C4-2B (cell line): ENCODE measurements at regions not wholly inside any gene's neighbourhood (a gene's known extent, or its start where the extent isn't known, plus 50 kb on each side); places are given as distances from the start of the nearest gene placed in this dataset.

Source experiments
- H3K27ac ChIP-seq: fragments of 450-650 bp; 2 replicates; pipeline ENCODE4 v1.5.1; 2017
- ZFX ChIP-seq: fragments of 450-650 bp; IDR thresholded peaks from 2 replicates; pipeline ENCODE4 v1.6.1; 2017
- TF ChIP-seq, protein P1 (sequence below): fragments of 450-650 bp; conservative IDR thresholded peaks from 2 replicates; pipeline ENCODE4 v1.5.1; 2017; ENCODE audit warnings: mild to moderate bottlenecking

DNA sequence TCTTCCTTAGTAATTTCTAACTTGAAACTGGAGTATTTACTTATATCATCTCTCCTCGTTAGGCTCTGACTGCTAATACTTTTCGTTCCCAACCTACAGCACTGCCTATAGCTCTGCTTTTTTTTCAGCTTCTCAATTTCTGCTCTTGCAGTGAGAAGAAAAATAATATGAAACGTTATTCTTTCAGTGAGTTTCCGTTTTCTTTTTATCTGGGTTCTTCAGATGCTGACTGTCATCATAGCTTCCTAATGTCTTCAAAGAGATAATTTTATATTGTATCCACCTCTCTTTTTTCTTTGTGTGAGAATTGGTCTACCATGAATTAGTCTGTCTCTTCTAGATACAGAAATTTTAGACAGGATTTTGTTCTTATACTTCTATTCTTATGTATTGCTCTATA lies 454.9 kb downstream of the LMO7 start:
- TF ChIP-seq ZFX, result no peak
- TF ChIP-seq, protein P1, sequence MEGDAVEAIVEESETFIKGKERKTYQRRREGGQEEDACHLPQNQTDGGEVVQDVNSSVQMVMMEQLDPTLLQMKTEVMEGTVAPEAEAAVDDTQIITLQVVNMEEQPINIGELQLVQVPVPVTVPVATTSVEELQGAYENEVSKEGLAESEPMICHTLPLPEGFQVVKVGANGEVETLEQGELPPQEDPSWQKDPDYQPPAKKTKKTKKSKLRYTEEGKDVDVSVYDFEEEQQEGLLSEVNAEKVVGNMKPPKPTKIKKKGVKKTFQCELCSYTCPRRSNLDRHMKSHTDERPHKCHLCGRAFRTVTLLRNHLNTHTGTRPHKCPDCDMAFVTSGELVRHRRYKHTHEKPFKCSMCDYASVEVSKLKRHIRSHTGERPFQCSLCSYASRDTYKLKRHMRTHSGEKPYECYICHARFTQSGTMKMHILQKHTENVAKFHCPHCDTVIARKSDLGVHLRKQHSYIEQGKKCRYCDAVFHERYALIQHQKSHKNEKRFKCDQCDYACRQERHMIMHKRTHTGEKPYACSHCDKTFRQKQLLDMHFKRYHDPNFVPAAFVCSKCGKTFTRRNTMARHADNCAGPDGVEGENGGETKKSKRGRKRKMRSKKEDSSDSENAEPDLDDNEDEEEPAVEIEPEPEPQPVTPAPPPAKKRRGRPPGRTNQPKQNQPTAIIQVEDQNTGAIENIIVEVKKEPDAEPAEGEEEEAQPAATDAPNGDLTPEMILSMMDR, result no peak

DNA sequence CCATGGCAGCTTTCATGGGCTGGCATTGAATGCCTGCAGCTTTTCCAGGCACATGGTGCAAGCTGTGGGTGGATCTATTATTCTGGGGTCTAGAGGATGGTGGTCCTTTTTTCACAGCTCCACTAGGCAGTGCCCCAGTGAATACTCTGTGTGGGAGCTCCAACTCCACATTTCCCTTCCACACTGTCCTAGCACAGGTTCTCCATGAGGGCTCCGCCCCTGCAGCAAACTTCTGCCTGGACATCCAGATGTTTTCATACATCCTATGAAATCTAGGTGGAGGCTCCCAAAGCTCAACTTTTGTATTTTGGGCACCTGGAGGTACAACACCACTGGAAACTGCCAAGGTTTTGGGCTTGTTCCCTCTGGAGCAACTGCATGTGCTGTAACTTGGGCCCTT lies 450.6 kb downstream of the LMO7 start:
- TF ChIP-seq, protein P1, result no peak
- TF ChIP-seq ZFX, result no peak
- no peak overlapping the region for H3K27ac ChIP-seq

More for the DNA sequence above, 454.9 kb downstream of the LMO7 start:
- no peak overlapping the region for H3K27ac ChIP-seq

DNA sequence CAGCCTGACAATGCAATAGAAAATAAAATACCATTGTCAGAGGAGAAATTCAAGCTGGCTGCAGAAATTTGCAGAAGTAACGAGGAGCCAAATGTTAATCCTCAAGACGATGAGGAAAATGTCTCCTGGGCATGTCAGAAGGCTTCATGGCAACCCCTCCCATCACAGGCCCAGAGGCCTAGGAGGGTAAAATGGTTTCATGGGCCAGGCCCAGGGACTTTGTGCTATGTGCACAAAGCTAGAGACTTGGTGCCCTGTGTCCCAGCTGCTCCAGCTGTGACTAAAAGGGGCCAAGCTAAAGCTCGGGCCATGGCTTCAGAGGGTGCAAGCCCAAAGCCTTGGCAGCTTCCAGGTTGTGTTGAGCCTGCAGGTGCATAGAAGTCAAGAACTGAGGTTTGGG lies 431.7 kb downstream of the LMO7 start:
- TF ChIP-seq ZFX, result no peak
- TF ChIP-seq, protein P1, result no peak
- H3K27ac ChIP-seq, result no peak overlapping the region

DNA sequence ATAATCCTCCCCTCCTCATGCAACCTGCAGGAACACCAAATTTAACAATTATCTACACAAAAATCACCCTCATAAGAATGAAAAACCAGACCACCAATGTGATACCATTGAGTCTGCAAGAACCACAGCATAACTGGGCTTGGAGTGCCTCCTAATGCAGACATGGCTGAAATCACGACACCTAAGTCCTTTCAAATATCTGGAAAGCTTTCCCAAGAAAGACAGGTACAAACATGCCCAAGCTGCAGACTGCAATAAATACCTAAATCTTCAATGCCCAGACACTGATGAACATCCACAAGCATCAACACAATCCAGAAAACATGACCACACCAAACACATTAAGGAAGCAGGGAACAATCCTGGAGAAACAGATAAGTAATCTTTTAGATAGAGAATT lies 417.1 kb downstream of the LMO7 start:
- TF ChIP-seq ZFX, result no peak
- TF ChIP-seq, protein P1, result no peak
- no peak overlapping the region for H3K27ac ChIP-seq

DNA sequence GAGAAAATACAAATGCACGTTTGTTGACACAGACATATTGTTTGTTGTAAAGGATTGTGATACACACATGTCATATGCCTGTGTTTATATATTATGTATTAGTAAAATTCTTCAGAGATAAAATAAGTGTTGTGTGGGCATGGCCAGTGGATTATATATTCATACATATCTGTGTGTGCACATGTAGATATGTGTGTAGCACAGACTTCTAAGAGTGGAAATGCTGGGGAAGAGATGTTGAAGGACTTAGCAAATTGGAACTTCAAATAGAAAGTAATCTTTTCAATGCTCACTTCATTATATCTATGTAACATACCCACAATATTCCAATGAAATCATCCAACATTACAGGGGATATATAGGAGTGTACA lies 413.2 kb downstream of the LMO7 start:
- TF ChIP-seq, protein P1, result no peak
- no peak for TF ChIP-seq ZFX

DNA sequence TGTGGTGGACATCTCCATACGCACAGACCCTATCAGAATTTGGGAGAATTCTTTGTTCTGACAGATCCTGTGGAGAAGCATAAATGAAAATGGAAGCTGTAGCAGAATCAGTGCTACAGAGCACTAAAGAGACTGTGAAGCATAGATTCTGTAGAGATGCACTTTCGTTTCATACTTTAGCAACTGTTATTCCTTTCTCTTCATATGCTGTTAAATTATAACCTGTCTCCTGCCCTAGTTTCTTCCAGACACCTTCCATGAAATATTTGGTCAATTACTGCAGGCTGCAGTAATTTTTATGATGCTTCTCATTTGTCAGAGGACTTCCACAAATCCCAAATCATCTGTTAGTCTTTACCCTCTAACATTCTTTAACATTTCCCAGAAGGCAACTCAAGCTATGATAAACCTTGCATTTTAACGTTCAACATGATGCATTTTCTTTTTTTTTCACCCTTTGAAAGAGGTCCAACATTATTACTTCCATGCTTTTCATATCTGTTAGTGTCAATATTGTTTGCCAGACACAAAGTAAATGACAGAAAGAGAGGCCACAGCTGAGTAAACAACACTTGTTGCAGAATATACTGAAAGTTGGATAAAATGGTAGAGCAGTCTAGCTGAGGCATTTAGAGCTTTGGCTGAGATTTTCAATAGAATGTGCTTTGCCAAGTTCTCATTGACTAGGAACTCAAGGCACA lies 412.7 kb downstream of the LMO7 start:
- no peak for TF ChIP-seq ZFX
- TF ChIP-seq, protein P1, result no peak
- no peak overlapping the region for H3K27ac ChIP-seq

More for the DNA sequence above, 413.2 kb downstream of the LMO7 start:
- no peak overlapping the region for H3K27ac ChIP-seq

DNA sequence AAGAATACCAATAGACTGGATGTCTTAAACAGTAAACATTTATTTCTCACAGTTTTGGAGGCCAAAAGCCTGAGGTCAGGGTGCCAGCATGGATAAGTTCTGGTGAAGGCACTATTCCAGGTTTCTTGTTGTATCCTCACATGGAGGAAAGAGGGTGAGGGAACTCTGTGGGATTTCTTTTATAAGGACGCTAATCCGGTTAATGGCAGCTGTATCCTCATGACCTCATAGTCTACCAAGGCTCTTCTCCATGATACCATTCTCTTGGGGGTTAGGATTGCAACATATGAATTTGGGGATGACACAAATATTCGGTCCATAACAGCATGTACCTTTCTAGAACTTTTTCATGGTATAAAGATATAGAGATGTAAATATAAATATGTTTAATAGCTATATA lies 412.0 kb downstream of the LMO7 start:
- no peak overlapping the region for H3K27ac ChIP-seq
- TF ChIP-seq, protein P1, result no peak
- no peak for TF ChIP-seq ZFX
